GM21619 (cell line): ENCODE measurements at regions not wholly inside any gene's neighbourhood (a gene's known extent, or its start where the extent isn't known, plus 50 kb on each side); places are given as distances from the start of the nearest gene placed in this dataset.
"Not testable (repeated sequence)": the region's sequence is repeated elsewhere in the genome, so short reads cannot be mapped to it uniquely, and the experiment has no call there.

Experiments used
- ATAC-seq: cut with Tn5 transposase; IDR thresholded peaks from one replicate; pipeline ENCODE4 v1.9.1; 2021; ENCODE audit not compliant: unreplicated experiment

- not testable (repeated sequence) for ATAC-seq
These were observed 134.3 kb upstream of the OR4C13 start for GRCh38 chr11:49817705-49818430.

- not testable (repeated sequence) for ATAC-seq
These were observed 129.0 kb upstream of the OR4C13 start for GRCh38 chr11:49823188-49823587.

DNA sequence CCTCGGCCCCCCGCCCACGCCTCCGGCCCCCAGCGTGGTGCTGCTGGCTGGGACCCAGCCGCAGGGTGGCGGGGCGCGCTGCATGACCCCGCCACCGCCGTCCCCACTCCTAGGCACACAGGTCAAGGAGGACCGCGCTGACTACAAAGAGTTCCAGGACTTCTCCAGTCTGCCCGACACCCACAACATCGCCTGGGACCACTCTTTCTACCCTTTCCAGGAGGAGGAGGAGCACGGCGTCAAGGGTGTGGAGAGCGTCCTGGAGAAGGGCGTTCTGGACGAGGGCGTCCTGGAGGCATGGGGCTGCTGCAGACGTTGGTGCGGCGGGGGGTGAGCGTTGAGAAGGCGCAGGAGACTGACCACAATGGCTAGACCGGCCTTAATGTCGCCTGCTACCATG lies 101.7 kb upstream of the OR4C13 start:
- ATAC-seq, result not testable (repeated sequence)

GRCh38 chr11:49851511-49851910 lies 100.7 kb upstream of the OR4C13 start:
- ATAC-seq, result no peak

GRCh38 chr11:49851971-49852389 lies 100.2 kb upstream of the OR4C13 start:
- ATAC-seq, result no peak

DNA sequence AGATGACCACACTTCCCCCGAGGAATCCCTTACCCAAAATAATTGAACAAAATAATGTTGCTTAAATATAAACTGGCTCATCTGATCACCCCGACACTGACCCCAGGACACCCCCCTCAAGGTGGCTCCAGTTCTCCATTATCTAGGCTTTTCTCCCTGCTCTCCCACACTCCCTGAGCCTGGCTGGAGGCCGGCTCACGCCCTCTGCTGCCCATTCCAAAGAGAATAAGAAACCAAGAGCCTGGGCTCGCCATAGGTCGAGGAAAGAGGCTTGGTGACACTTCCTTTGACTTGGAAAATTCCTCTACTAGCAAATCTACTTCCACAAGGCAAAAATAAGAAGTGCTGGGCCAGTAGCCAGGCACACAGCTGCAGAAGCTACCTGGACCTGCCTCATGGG lies 63.3 kb upstream of the OR4C13 start:
- ATAC-seq, result not testable (repeated sequence)

DNA sequence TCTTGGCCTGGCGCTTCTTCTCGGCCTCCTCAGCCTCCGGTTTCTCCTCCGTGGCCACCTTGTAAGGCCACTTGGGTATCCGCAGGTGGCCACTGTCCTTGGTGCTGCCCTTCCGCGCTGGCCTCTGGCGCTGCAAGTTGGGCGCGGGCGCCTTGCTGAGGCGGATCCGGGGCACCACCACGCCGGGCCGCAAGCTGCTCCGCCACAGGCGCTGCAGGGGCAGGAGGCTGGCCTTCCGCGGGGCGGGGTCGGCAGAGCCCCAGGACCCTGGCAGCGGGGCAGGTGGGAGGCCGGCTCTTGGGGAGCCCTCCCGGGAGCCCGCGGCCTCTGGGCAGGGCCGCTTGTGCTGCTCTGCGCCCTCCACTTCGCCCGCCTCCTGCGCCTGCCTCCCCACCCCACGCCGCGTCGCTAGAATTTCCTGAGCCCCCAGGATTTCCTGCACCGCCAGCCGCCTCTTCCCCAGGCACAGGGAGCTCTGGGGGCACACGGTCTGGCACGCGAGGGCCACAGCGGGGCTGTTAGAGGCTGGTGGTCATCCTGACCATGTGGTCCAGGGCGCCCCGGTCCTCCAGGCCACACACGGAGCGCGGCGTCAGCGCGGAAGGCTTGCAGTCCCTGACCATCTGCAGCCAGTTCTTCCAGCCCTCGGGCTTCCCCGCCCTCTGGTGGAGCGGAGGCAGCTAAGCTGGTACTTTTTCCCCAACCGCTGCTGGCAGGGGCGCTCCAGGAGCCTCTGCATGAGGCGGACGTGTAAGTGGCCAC lies 60.1 kb upstream of the OR4C13 start:
- not testable (repeated sequence) for ATAC-seq

DNA sequence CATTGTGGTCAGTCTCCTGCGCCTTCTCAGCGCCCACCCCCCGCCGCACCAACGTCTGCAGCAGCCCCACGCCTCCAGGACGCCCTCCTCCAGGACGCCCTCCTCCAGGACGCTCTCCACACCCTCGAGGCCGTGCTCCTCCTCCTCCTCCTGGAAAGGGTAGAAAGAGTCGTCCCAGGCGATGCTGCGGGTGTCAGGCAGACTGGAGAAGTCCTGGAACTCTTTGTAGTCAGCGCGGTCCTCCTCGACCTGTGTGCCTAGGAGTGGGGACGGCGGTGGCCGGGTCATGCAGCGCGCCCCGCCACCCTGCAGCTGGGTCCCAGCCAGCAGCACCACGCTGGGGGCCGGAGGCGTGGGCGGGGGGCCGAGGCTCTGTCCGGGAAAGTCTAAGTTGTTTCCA lies 58.7 kb upstream of the OR4C13 start:
- not testable (repeated sequence) for ATAC-seq
